IPS-20b (cell line): ENCODE measurements at regions not wholly inside any gene's neighbourhood (a gene's known extent, or its start where the extent isn't known, plus 50 kb on each side); places are given as distances from the start of the nearest gene placed in this dataset.

Source experiments
- H3K27ac ChIP-seq: one replicate; pipeline ENCODE4 v1.5.1; 2013; ENCODE audit warnings: low read length
- H3K27me3 ChIP-seq: 2 replicates; pipeline ENCODE4 v1.6.1; 2013; ENCODE audit warnings: mild to moderate bottlenecking, low read length, inconsistent platforms; ENCODE audit not compliant: insufficient read depth
- H3K36me3 ChIP-seq: 2 replicates; pipeline ENCODE4 v1.6.1; 2013; ENCODE audit warnings: low read depth, mild to moderate bottlenecking, inconsistent platforms, low read length, moderate library complexity; ENCODE audit not compliant: insufficient read depth
- H3K4me1 ChIP-seq: 2 replicates; pipeline ENCODE4 v1.6.1; 2013; ENCODE audit warnings: mild to moderate bottlenecking, control low read depth, inconsistent platforms, low read length, moderate library complexity; ENCODE audit not compliant: insufficient read depth
- H3K4me3 ChIP-seq: 2 replicates; pipeline ENCODE4 v1.5.1; 2013; ENCODE audit warnings: mild to moderate bottlenecking, low read length, inconsistent platforms
- H3K9ac ChIP-seq: 2 replicates; pipeline ENCODE4 v1.6.1; 2013; ENCODE audit warnings: low read depth, mild to moderate bottlenecking, inconsistent platforms, low read length, moderate library complexity
- H3K9me3 ChIP-seq: 2 replicates; pipeline ENCODE4 v1.6.1; 2013; ENCODE audit warnings: mild to moderate bottlenecking, low read depth, low read length, inconsistent platforms; ENCODE audit not compliant: insufficient read depth

GRCh38 chr9:20215552-20215951 is 406.7 kb downstream of the MLLT3 start:
- no peak overlapping the region for H3K4me3 ChIP-seq
- H3K4me1 ChIP-seq, result no peaks in the 10 kb centered on the region
- H3K36me3 ChIP-seq, result no peaks in the 10 kb centered on the region
- H3K27me3 ChIP-seq, result no peaks in the 10 kb centered on the region
- H3K27ac ChIP-seq, result no peak overlapping the region
- no peak overlapping the region for H3K9ac ChIP-seq
- no peaks in the 10 kb centered on the region for H3K9me3 ChIP-seq

GRCh38 chr9:20212806-20213205 is 409.5 kb downstream of the MLLT3 start:
- H3K36me3 ChIP-seq, result no peaks in the 10 kb centered on the region
- no peak overlapping the region for H3K27ac ChIP-seq
- H3K4me3 ChIP-seq, result no peak overlapping the region
- no peak overlapping the region for H3K9ac ChIP-seq
- no peaks in the 10 kb centered on the region for H3K4me1 ChIP-seq
- H3K9me3 ChIP-seq, result no peaks in the 10 kb centered on the region
- no peaks in the 10 kb centered on the region for H3K27me3 ChIP-seq

- H3K4me1 ChIP-seq, result no peaks in the 10 kb centered on the region
- H3K36me3 ChIP-seq, result no peaks in the 10 kb centered on the region
- H3K4me3 ChIP-seq, result no peak overlapping the region
- H3K9ac ChIP-seq, result no peak overlapping the region
- no peaks in the 10 kb centered on the region for H3K9me3 ChIP-seq
- no peak overlapping the region for H3K27ac ChIP-seq
- H3K27me3 ChIP-seq, result no peaks in the 10 kb centered on the region
Observed at GRCh38 chr9:20209391-20210340, 412.6 kb downstream of the MLLT3 start.

- Histone ChIP-seq H3K4me3 (no peak overlapping the region), H3K9me3 (no peaks in the 10 kb centered on the region), H3K27ac (no peak overlapping the region), H3K9ac (no peak overlapping the region), H3K36me3 (no peaks in the 10 kb centered on the region), H3K27me3 (no peaks in the 10 kb centered on the region), H3K4me1 (no peaks in the 10 kb centered on the region)
Observed at GRCh38 chr9:20208961-20209371, 413.3 kb downstream of the MLLT3 start.

- H3K9me3 ChIP-seq, result no peaks in the 10 kb centered on the region
- H3K27me3 ChIP-seq, result no peaks in the 10 kb centered on the region
- H3K4me3 ChIP-seq, result no peak overlapping the region
- H3K4me1 ChIP-seq, result no peaks in the 10 kb centered on the region
- H3K36me3 ChIP-seq, result no peaks in the 10 kb centered on the region
- no peak overlapping the region for H3K27ac ChIP-seq
- H3K9ac ChIP-seq, result no peak overlapping the region
Observed at GRCh38 chr9:20208226-20208625, 414.1 kb downstream of the MLLT3 start.

- no peak overlapping the region for H3K4me3 ChIP-seq
- H3K4me1 ChIP-seq, result no peaks in the 10 kb centered on the region
- no peaks in the 10 kb centered on the region for H3K9me3 ChIP-seq
- no peak overlapping the region for H3K27ac ChIP-seq
- no peak overlapping the region for H3K9ac ChIP-seq
- H3K36me3 ChIP-seq, result no peaks in the 10 kb centered on the region
- no peaks in the 10 kb centered on the region for H3K27me3 ChIP-seq
Observed at GRCh38 chr9:20207176-20207575, 415.1 kb downstream of the MLLT3 start.

GRCh38 chr9:20205821-20206220 is 416.5 kb downstream of the MLLT3 start:
- Histone ChIP-seq H3K4me1 (no peaks in the 10 kb centered on the region), H3K27me3 (no peaks in the 10 kb centered on the region), H3K9ac (no peak overlapping the region), H3K27ac (no peak overlapping the region), H3K9me3 (no peaks in the 10 kb centered on the region), H3K4me3 (no peak overlapping the region), H3K36me3 (no peaks in the 10 kb centered on the region)

GRCh38 chr9:20200991-20201431 is 412.2 kb upstream of the SLC24A2 start:
- no peaks in the 10 kb centered on the region for H3K27me3 ChIP-seq

GRCh38 chr9:20200581-20200980 is 411.7 kb upstream of the SLC24A2 start:
- Histone ChIP-seq H3K36me3 (no peaks in the 10 kb centered on the region), H3K27ac (no peak overlapping the region)

More at GRCh38 chr9:20200991-20201431, 412.2 kb upstream of the SLC24A2 start:
- peaks cover 4% of the 10 kb centered on the region for H3K9me3 ChIP-seq
- peaks cover 11% of the 10 kb centered on the region; the same call in 1 of the 2 replicates for H3K4me1 ChIP-seq
- no peak overlapping the region for H3K9ac ChIP-seq
- H3K4me3 ChIP-seq, result no peak overlapping the region
- no peak overlapping the region for H3K27ac ChIP-seq
- H3K36me3 ChIP-seq, result no peaks in the 10 kb centered on the region

GRCh38 chr9:20199111-20199510 is 410.3 kb upstream of the SLC24A2 start:
- H3K9me3 ChIP-seq, result peaks cover 5% of the 10 kb centered on the region

More at GRCh38 chr9:20200581-20200980, 411.7 kb upstream of the SLC24A2 start:
- H3K4me3 ChIP-seq, result no peak overlapping the region
- no peak overlapping the region for H3K9ac ChIP-seq
- no peaks in the 10 kb centered on the region for H3K27me3 ChIP-seq
- peaks cover 11% of the 10 kb centered on the region; the same call in 1 of the 2 replicates for H3K4me1 ChIP-seq
- peaks cover 5% of the 10 kb centered on the region for H3K9me3 ChIP-seq

GRCh38 chr9:20197976-20198685 is 409.3 kb upstream of the SLC24A2 start:
- H3K9ac ChIP-seq, result no peak overlapping the region
- no peaks in the 10 kb centered on the region for H3K36me3 ChIP-seq
- no peaks in the 10 kb centered on the region for H3K27me3 ChIP-seq
- no peak overlapping the region for H3K27ac ChIP-seq
- peaks cover 11% of the 10 kb centered on the region; the same call in 1 of the 2 replicates for H3K4me1 ChIP-seq
- H3K9me3 ChIP-seq, result peaks cover 5% of the 10 kb centered on the region
- no peak overlapping the region; the same call in 1 of the 2 replicates for H3K4me3 ChIP-seq

More at GRCh38 chr9:20199111-20199510, 410.3 kb upstream of the SLC24A2 start:
- Histone ChIP-seq H3K4me3 (no peak overlapping the region), H3K27me3 (no peaks in the 10 kb centered on the region), H3K4me1 (peaks cover 11% of the 10 kb centered on the region; the same call in 1 of the 2 replicates), H3K27ac (no peak overlapping the region), H3K36me3 (no peaks in the 10 kb centered on the region), H3K9ac (no peak overlapping the region)
